ENCODE measurements at regions not wholly inside any gene's neighbourhood (a gene's known extent, or its start where the extent isn't known, plus 50 kb on each side); places are given as distances from the start of the nearest gene placed in this dataset.

DNA sequence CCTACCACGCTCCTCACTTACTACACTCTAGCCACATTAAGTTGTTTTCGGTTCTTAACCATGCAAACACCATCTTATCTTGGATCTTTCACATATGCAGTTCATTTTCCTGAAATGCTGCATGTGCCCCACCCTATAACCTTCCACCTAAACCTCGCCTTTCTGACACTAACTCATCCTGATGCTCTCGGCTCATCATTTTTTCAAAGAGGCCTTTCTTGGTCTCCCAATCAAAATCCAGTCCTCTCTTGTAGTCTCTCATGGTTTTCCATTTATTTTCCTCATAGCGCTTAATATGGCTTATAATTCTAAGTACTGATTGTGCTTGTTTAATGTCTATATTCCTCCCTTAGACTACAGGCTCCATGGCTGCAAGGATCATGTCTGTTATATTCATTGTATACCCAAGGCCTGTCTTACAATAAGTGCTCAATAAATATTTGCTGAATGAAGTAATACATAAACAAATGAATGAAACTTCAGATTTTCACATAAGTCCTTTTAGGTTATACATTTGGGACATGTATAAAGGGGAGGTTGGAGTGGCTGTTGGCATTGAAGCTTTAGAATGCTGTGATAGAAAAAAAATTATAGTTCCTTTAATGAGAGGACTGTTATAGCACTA is 79.2 kb upstream of the CDC42BPA start:
- TF ChIP-seq, protein P1, sequence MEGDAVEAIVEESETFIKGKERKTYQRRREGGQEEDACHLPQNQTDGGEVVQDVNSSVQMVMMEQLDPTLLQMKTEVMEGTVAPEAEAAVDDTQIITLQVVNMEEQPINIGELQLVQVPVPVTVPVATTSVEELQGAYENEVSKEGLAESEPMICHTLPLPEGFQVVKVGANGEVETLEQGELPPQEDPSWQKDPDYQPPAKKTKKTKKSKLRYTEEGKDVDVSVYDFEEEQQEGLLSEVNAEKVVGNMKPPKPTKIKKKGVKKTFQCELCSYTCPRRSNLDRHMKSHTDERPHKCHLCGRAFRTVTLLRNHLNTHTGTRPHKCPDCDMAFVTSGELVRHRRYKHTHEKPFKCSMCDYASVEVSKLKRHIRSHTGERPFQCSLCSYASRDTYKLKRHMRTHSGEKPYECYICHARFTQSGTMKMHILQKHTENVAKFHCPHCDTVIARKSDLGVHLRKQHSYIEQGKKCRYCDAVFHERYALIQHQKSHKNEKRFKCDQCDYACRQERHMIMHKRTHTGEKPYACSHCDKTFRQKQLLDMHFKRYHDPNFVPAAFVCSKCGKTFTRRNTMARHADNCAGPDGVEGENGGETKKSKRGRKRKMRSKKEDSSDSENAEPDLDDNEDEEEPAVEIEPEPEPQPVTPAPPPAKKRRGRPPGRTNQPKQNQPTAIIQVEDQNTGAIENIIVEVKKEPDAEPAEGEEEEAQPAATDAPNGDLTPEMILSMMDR (IDR thresholded peaks at IDR 0.05): no peak
- TF ChIP-seq POLR2A (IDR thresholded peaks at IDR 0.05): no peak

All from thyroid gland (tissue), 4 donors.